Activated CD4-positive, alpha-beta memory T cell treated with anti-CD3 and anti-CD28 coated beads for 36 hours (primary cell): ENCODE measurements at regions not wholly inside any gene's neighbourhood (a gene's known extent, or its start where the extent isn't known, plus 50 kb on each side); places are given as distances from the start of the nearest gene placed in this dataset.

ENCODE experiments used
- CTCF ChIA-PET: fragments of 350-600 bp; sonication (Branson Sonifier 250); formaldehyde crosslinking; loops from one replicate; lab custom pipeline; 2021; ENCODE audit warnings: antibody characterized with exemption, inconsistent platforms; lab: Charles Lee
- POLR2A ChIA-PET: fragments of 350-600 bp; sonication (Branson Sonifier 250); formaldehyde crosslinking; loops from one replicate; lab custom pipeline; 2021; ENCODE audit warnings: antibody characterized with exemption; lab: Charles Lee
- DNase-seq: peaks from one replicate; pipeline ENCODE4 v3.0.0-alpha.2; 2020
- H3K27ac Mint-ChIP-seq: one replicate; pipeline ENCODE4 v1.8.0; 2021; ENCODE audit warnings: mixed read lengths
- H3K27me3 Mint-ChIP-seq: one replicate; pipeline ENCODE4 v1.8.0; 2021; ENCODE audit warnings: mixed read lengths
- H3K36me3 Mint-ChIP-seq: one replicate; pipeline ENCODE4 v1.8.0; 2021; ENCODE audit warnings: mixed read lengths
- H3K4me1 Mint-ChIP-seq: one replicate; pipeline ENCODE4 v1.8.0; 2021; ENCODE audit warnings: low read depth, mixed read lengths
- H3K4me3 Mint-ChIP-seq: one replicate; pipeline ENCODE4 v1.8.0; 2021; ENCODE audit warnings: mild to moderate bottlenecking, mixed read lengths
- H3K9me3 Mint-ChIP-seq: one replicate; pipeline ENCODE4 v1.8.0; 2021; ENCODE audit warnings: mixed read lengths
- intact Hi-C: fragments of 100-400 bp; cut with micrococcal nuclease; formaldehyde crosslinking; loops from one replicate; pipeline ENCODE4 v1.15.1; 2023

GRCh38 chrX:69284491-69284890 is 119.2 kb upstream of the PJA1 start:
- no peak overlapping the region for H3K27ac Mint-ChIP-seq

GRCh38 chrX:69282893-69283690 is 117.8 kb upstream of the PJA1 start:
- Mint-ChIP-seq H3K36me3 (no peaks in the 10 kb centered on the region), H3K4me1 (no peaks in the 10 kb centered on the region), H3K9me3 (no peaks in the 10 kb centered on the region), H3K27ac (no peak overlapping the region), H3K27me3 (no peaks in the 10 kb centered on the region), H3K4me3 (no peak overlapping the region)
- POLR2A ChIA-PET = no interaction called here
- CTCF ChIA-PET = interaction anchor here (1.3 kb wide), 1 partner anchor 455 kb away, joined by 4 read pairs; no protein-coding TSS in a partner anchor
- DNase-seq = no peak
- intact Hi-C loops = loop anchor here (2.0 to 10.0 kb wide), 3 partner anchors 58 to 1088 kb away; partner anchors contain the start of gene EFNB1

More at GRCh38 chrX:69284491-69284890, 119.2 kb upstream of the PJA1 start:
- no peak for DNase-seq
- Mint-ChIP-seq H3K27me3 (no peaks in the 10 kb centered on the region), H3K9me3 (no peaks in the 10 kb centered on the region), H3K4me1 (no peaks in the 10 kb centered on the region), H3K36me3 (no peaks in the 10 kb centered on the region), H3K4me3 (no peak overlapping the region)
- intact Hi-C loops = loop anchor here (10.0 kb wide), 2 partner anchors 60 to 1090 kb away; no protein-coding TSS in a partner anchor
- ChIA-PET CTCF (interaction anchor here (0.8 to 1.5 kb wide), 4 partner anchors 61 to 553 kb away, joined by 3 to 8 read pairs (median 5); no protein-coding TSS in a partner anchor), POLR2A (interaction anchor here (1.7 kb wide), 1 partner anchor 457 kb away, joined by 4 read pairs; no protein-coding TSS in a partner anchor)

- Mint-ChIP-seq H3K4me1 (no peaks in the 10 kb centered on the region), H3K27ac (no peak overlapping the region), H3K36me3 (no peaks in the 10 kb centered on the region), H3K4me3 (no peak overlapping the region), H3K9me3 (no peaks in the 10 kb centered on the region), H3K27me3 (no peaks in the 10 kb centered on the region)
- intact Hi-C loops = loop anchor here (10.0 kb wide), 2 partner anchors 56 to 1086 kb away; no protein-coding TSS in a partner anchor
- no peak for DNase-seq
- CTCF ChIA-PET = no interaction called here
- POLR2A ChIA-PET = no interaction called here
Measured at GRCh38 chrX:69280933-69281332, 115.7 kb upstream of the PJA1 start.

- POLR2A ChIA-PET = no interaction called here
- DNase-seq = no peak
- no peaks in the 10 kb centered on the region for H3K9me3 Mint-ChIP-seq
- CTCF ChIA-PET = no interaction called here
- no peaks in the 10 kb centered on the region for H3K36me3 Mint-ChIP-seq
- intact Hi-C loops = no loop called here
- no peaks in the 10 kb centered on the region for H3K4me1 Mint-ChIP-seq
- H3K27ac Mint-ChIP-seq = no peak overlapping the region
- H3K27me3 Mint-ChIP-seq = no peaks in the 10 kb centered on the region
- no peak overlapping the region for H3K4me3 Mint-ChIP-seq
Measured at GRCh38 chrX:69279234-69279633, 114.0 kb upstream of the PJA1 start.

- H3K27me3 Mint-ChIP-seq = no peaks in the 10 kb centered on the region
- ChIA-PET CTCF (no interaction called here), POLR2A (no interaction called here)
- no peak for DNase-seq
- H3K36me3 Mint-ChIP-seq = no peaks in the 10 kb centered on the region
- no peaks in the 10 kb centered on the region for H3K4me1 Mint-ChIP-seq
- intact Hi-C loops = no loop called here
- no peaks in the 10 kb centered on the region for H3K9me3 Mint-ChIP-seq
- no peak overlapping the region for H3K27ac Mint-ChIP-seq
- no peak overlapping the region for H3K4me3 Mint-ChIP-seq
Measured at GRCh38 chrX:69278031-69278687, 112.9 kb upstream of the PJA1 start.

- intact Hi-C loops = no loop called here
- CTCF ChIA-PET = no interaction called here
- no peaks in the 10 kb centered on the region for H3K27me3 Mint-ChIP-seq
Measured at GRCh38 chrX:69277369-69277990, 112.2 kb upstream of the PJA1 start.

GRCh38 chrX:69268611-69269010 is 103.4 kb upstream of the PJA1 start:
- ChIA-PET POLR2A (no interaction called here), CTCF (no interaction called here)
- DNase-seq = no peak
- Mint-ChIP-seq H3K27ac (no peak overlapping the region), H3K9me3 (no peaks in the 10 kb centered on the region), H3K27me3 (peaks cover 2% of the 10 kb centered on the region), H3K36me3 (no peaks in the 10 kb centered on the region), H3K4me1 (no peaks in the 10 kb centered on the region), H3K4me3 (no peak overlapping the region)
- intact Hi-C loops = no loop called here

More at GRCh38 chrX:69277369-69277990, 112.2 kb upstream of the PJA1 start:
- no peak overlapping the region for H3K4me3 Mint-ChIP-seq
- DNase-seq = no peak
- POLR2A ChIA-PET = no interaction called here
- no peaks in the 10 kb centered on the region for H3K36me3 Mint-ChIP-seq
- no peak overlapping the region for H3K27ac Mint-ChIP-seq
- H3K4me1 Mint-ChIP-seq = no peaks in the 10 kb centered on the region
- H3K9me3 Mint-ChIP-seq = no peaks in the 10 kb centered on the region

GRCh38 chrX:69264158-69264581 is 98.9 kb upstream of the PJA1 start:
- intact Hi-C loops = no loop called here
- Mint-ChIP-seq H3K9me3 (no peaks in the 10 kb centered on the region), H3K27me3 (peaks cover 12% of the 10 kb centered on the region), H3K36me3 (no peaks in the 10 kb centered on the region), H3K4me1 (no peaks in the 10 kb centered on the region), H3K4me3 (no peak overlapping the region), H3K27ac (no peak overlapping the region)
- POLR2A ChIA-PET = no interaction called here
- no peak for DNase-seq
- CTCF ChIA-PET = no interaction called here

- intact Hi-C loops = no loop called here
- H3K9me3 Mint-ChIP-seq = no peaks in the 10 kb centered on the region
- H3K4me3 Mint-ChIP-seq = no peak overlapping the region
- CTCF ChIA-PET = no interaction called here
- no peak for DNase-seq
- peaks cover 12% of the 10 kb centered on the region for H3K27me3 Mint-ChIP-seq
- no peaks in the 10 kb centered on the region for H3K4me1 Mint-ChIP-seq
- no peak overlapping the region for H3K27ac Mint-ChIP-seq
- H3K36me3 Mint-ChIP-seq = no peaks in the 10 kb centered on the region
- POLR2A ChIA-PET = no interaction called here
Measured at GRCh38 chrX:69263251-69263820, 98.1 kb upstream of the PJA1 start.

- no peak overlapping the region for H3K4me3 Mint-ChIP-seq
- CTCF ChIA-PET = no interaction called here
- no peak overlapping the region for H3K27ac Mint-ChIP-seq
- POLR2A ChIA-PET = no interaction called here
- intact Hi-C loops = no loop called here
- H3K9me3 Mint-ChIP-seq = no peaks in the 10 kb centered on the region
- H3K27me3 Mint-ChIP-seq = peaks cover 12% of the 10 kb centered on the region
- H3K4me1 Mint-ChIP-seq = no peaks in the 10 kb centered on the region
- H3K36me3 Mint-ChIP-seq = no peaks in the 10 kb centered on the region
- no peak for DNase-seq
Measured at GRCh38 chrX:69262036-69262936, 97.0 kb upstream of the PJA1 start.

- no peak overlapping the region for H3K4me3 Mint-ChIP-seq
- ChIA-PET POLR2A (no interaction called here), CTCF (no interaction called here)
- no peaks in the 10 kb centered on the region for H3K36me3 Mint-ChIP-seq
- peaks cover 11% of the 10 kb centered on the region for H3K27me3 Mint-ChIP-seq
- no peaks in the 10 kb centered on the region for H3K9me3 Mint-ChIP-seq
- no peak overlapping the region for H3K27ac Mint-ChIP-seq
- intact Hi-C loops = no loop called here
- no peaks in the 10 kb centered on the region for H3K4me1 Mint-ChIP-seq
- no peak for DNase-seq
Measured at GRCh38 chrX:69260169-69260568, 94.9 kb upstream of the PJA1 start.
